G401.6 (cell line): ENCODE measurements at regions not wholly inside any gene's neighbourhood (a gene's known extent, or its start where the extent isn't known, plus 50 kb on each side); places are given as distances from the start of the nearest gene placed in this dataset.

Experiments
- FAIRE-seq: peaks from 2 replicates; lab custom pipeline; 2012; peaks lifted over from hg19 to GRCh38; lab: Jason Lieb, UNC

- peak; percentile 15 for FAIRE-seq
These were observed 64.4 kb upstream of the TM9SF2 start for GRCh38 chr13:99436686-99437416.

DNA sequence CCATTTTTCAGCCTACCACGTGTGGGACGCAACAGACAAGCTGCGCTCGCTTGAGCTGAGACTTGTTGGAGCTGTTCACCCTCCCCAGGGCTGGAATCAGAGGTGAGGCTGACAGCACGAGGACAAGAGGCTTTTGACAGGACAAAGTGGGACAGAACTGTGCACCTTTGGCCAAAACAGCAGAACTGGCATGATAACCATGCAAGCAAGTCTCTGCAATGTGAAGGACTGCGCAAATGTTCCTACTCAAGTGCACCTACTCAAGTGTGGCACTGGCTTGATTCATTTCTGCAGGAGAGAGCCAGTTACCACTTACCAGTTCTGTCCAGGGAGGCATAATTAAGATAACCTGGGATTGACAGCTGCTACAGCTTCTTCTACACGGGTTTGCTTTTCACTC, 62.2 kb upstream of the TM9SF2 start:
- FAIRE-seq, result no peak

DNA sequence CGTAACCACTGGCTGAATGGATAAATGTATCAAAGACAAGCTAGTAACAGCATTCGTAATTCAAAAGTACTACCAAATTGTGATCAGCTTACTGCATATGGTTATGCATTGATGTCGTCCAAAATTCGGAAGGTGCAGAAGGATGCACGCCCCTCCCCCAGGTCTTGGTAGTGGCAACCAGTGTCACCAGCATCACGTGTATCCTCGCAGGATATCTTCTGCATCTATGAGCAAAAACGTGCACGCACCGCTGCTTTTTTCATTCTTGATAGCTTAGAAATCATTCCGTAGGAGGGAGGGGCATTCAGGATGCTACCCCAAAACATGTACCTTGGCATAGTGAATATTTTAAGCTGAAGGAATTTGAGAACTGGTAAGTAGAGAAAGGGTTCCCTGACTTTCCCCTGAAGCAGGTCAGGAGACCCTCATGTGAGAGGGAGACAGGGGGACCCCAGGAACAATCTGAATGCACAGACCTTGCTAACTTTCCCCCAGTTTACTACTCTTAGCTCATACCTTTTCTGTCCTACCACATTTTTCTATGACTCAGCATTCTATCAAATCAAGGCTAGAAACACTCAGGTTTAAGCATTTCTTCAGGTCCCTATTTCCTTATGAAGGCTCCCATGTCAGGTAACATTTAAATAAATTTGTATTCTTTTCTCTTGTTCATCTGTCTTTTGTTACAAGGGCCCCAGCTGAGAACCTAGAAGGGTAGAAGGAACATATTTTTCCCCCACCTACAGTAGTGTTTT, 61.2 kb upstream of the TM9SF2 start:
- FAIRE-seq, result no peak

DNA sequence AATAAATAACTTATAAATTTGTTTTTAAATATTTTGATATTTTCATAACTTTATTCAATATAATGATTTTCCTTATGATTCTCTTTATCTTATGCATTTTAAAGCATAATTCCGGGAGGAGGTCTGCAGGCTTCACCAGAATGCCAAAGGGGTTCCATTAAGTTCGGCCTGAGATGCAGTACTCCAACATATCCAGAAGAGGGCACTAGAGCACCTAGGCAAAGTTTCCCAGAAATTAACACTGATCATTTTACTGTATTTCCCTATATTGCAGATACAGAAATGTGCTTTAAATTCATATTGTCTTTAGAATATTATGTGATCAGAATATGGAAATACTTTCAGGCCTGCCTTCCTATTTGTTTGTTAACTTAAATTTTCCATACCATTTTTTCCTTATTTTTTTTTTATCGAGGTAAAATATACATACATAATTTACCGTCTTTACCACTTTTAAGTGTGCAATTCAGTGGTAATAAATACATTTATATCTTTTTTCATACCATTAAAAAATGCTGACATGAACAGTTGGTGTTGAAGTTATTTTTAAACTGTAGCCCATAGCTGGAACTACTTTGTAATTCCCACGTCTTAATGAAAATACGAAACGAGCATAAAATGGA, 58.9 kb upstream of the TM9SF2 start:
- peak; percentile 95 for FAIRE-seq

- FAIRE-seq, result no peak
These were observed 55.0 kb upstream of the TM9SF2 start for GRCh38 chr13:99446242-99446641.

GRCh38 chr13:99448546-99448945, 52.7 kb upstream of the TM9SF2 start:
- no peak for FAIRE-seq

- no peak for FAIRE-seq
These were observed 50.9 kb upstream of the TM9SF2 start for GRCh38 chr13:99450416-99450815.
